ENCODE measurements at regions not wholly inside any gene's neighbourhood (a gene's known extent, or its start where the extent isn't known, plus 50 kb on each side); places are given as distances from the start of the nearest gene placed in this dataset.

GRCh38 chr1:72697410-72697809, 415.1 kb upstream of the NEGR1 start:
- TF ChIP-seq CTCF (conservative IDR thresholded peaks at IDR 0.05): no peak
- no peak for TF ChIP-seq EZH2 (IDR thresholded peaks at IDR 0.05; ENCODE audit: low read depth)

All from PC-9 (cell line).